ENCODE measurements at regions not wholly inside any gene's neighbourhood (a gene's known extent, or its start where the extent isn't known, plus 50 kb on each side); places are given as distances from the start of the nearest gene placed in this dataset.

DNA sequence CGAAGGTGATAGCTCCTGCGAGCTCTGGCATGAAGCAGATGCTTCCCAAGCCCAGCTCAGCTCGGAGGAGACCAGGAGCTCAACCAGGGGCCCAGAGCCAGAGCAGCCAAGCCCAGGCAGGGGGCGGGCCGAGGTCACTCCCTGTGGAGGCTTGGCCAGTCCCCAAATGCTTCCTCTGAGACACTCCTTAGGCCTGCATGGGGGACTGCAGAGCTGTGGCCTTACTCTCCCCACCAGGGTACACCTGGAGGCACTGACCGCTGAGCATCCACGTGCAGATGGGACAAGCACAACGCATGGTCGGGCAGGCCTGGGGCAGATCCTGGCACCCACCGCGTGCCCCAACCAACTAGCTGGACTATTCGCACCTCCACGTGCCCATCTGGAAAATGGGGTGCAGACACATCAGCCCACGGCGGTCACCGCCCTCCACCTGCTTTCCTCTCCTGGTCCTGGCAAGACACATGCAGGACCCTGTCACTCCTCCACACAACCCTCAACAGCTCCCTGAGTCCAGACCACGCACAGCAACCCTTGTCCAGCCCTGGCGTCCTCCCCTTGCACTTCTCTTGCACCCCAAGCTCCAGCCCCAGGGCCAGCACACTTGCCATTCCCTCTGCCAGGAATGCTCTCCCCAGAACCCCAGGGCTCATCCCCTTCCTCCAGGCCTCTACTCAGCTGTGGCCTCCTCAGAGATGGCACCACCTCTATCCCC is 164.7 kb upstream of the IQSEC1 start:
- peaks cover 46% of the 10 kb centered on the region for H3K27me3 ChIP-seq
- no peak overlapping the region for H3K27ac ChIP-seq
- ATAC-seq = no peak
- 81 to 87% methylated on average over 3 of the region's 18 CpGs for WGBS, 2 donors (ENCODE audit: low coverage in 1 of 2)
- H3K4me1 ChIP-seq = peaks cover 0 to 12% (median 0%) of the 10 kb centered on the region in 3 donors
- H3K36me3 ChIP-seq = no peaks in the 10 kb centered on the region
- H3K9me3 ChIP-seq = no peaks in the 10 kb centered on the region
- TF ChIP-seq, protein P1, sequence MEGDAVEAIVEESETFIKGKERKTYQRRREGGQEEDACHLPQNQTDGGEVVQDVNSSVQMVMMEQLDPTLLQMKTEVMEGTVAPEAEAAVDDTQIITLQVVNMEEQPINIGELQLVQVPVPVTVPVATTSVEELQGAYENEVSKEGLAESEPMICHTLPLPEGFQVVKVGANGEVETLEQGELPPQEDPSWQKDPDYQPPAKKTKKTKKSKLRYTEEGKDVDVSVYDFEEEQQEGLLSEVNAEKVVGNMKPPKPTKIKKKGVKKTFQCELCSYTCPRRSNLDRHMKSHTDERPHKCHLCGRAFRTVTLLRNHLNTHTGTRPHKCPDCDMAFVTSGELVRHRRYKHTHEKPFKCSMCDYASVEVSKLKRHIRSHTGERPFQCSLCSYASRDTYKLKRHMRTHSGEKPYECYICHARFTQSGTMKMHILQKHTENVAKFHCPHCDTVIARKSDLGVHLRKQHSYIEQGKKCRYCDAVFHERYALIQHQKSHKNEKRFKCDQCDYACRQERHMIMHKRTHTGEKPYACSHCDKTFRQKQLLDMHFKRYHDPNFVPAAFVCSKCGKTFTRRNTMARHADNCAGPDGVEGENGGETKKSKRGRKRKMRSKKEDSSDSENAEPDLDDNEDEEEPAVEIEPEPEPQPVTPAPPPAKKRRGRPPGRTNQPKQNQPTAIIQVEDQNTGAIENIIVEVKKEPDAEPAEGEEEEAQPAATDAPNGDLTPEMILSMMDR (IDR thresholded peaks at IDR 0.05) = no peak
- no peak for TF ChIP-seq EP300 (IDR thresholded peaks at IDR 0.05)
- no peak for TF ChIP-seq POLR2AphosphoS5 (IDR thresholded peaks at IDR 0.05)
- no peak for TF ChIP-seq POLR2A (IDR thresholded peaks at IDR 0.05)
- H3K4me3 ChIP-seq = no peak overlapping the region

DNA sequence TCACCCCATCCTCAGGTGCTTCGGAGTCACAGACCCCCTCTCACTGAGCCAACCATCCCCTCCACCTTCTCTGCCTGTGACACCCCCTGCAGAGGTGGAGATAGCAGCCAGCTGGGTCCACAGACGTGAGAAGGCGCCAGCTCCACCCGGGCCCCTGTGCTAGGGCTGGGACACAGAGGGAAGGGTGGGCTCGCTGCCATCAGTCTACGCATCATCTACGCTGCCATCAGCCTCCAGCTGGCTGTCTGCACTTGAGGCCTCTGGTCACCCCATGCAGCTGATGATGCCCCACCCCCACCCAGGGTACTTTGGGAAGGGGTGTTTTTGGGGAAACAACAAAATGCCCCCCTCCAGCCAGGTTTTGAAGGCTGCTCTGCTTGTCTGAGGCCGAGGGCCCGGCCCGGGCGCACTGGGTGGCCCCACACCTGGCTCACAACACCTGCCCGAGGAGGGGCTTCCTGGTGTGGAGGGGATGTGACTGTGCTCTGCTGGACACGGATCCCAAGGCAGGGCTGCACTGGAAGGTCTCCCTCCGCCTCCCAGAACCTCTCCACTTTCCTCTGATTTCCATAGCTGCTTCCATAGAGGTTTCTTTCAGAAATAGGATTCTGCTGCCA is 163.4 kb upstream of the IQSEC1 start:
- no peak for TF ChIP-seq POLR2A (IDR thresholded peaks at IDR 0.05)
- H3K9me3 ChIP-seq = no peaks in the 10 kb centered on the region
- H3K27ac ChIP-seq = no peak overlapping the region
- peaks cover 0 to 12% (median 0%) of the 10 kb centered on the region in 3 donors for H3K4me1 ChIP-seq
- no peak for ATAC-seq
- no CpG with 5 or more reads among the region's 14 CpGs for WGBS, 2 donors (ENCODE audit: low coverage in 1 of 2)
- H3K4me3 ChIP-seq = no peak overlapping the region
- no peaks in the 10 kb centered on the region for H3K36me3 ChIP-seq
- peaks cover 49% of the 10 kb centered on the region for H3K27me3 ChIP-seq

DNA sequence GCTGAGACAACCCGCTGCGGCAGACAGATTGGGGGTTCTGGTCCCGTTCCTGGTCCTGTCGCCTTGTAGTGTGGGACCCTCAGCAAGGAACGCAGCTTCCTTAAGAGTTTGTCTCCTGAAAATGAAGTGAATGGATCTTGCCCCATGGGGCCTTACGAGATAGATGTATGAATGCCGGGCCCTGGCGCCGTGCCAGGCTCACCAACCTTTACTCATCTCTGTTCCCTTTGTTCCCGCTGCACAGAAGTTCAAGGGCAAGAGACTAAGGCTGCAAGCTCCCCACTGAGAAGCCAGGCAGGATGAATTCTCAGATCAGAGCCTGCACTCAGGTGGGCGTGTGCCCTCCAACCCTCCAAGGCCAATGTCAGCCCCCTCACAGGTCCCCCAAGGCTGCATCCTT is 162.7 kb upstream of the IQSEC1 start:
- 50 to 65% methylated on average over 2 to 4 of the region's 11 CpGs for WGBS, 2 donors (ENCODE audit: low coverage in 1 of 2)
- Histone ChIP-seq H3K4me1 (peaks cover 0 to 12% (median 0%) of the 10 kb centered on the region in 3 donors), H3K27ac (no peak overlapping the region), H3K4me3 (no peak overlapping the region), H3K27me3 (peaks cover 49% of the 10 kb centered on the region), H3K9me3 (no peaks in the 10 kb centered on the region), H3K36me3 (no peaks in the 10 kb centered on the region)
- no peak for ATAC-seq
- TF ChIP-seq POLR2A (IDR thresholded peaks at IDR 0.05) = no peak
- TF ChIP-seq, protein P1 (IDR thresholded peaks at IDR 0.05) = no peak
- no peak for TF ChIP-seq POLR2AphosphoS5 (IDR thresholded peaks at IDR 0.05)
- TF ChIP-seq EP300 (IDR thresholded peaks at IDR 0.05) = no peak

DNA sequence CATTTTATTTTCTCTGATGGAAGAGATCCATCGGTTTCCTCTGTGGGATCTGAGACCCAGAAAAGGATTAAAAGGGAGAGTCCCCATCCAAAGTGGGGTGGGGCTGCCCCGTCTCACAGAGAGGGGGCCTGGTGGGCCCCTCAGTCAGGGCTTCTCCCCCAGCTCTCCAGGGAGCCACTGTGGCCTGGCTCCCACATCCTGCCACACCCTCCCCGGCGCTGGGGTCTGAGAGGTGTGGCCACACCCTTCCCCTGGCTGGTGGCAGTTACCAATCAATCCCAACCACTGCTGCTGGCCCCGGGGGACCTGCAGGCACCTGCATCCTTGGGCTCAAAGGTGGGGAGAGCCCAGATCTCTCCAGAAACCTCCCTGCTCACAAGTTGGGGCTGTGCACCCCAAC is 161.8 kb upstream of the IQSEC1 start:
- H3K4me3 ChIP-seq = no peak overlapping the region
- WGBS, 2 donors (ENCODE audit: low coverage in 1 of 2) = no CpG with 5 or more reads among the region's 5 CpGs

DNA sequence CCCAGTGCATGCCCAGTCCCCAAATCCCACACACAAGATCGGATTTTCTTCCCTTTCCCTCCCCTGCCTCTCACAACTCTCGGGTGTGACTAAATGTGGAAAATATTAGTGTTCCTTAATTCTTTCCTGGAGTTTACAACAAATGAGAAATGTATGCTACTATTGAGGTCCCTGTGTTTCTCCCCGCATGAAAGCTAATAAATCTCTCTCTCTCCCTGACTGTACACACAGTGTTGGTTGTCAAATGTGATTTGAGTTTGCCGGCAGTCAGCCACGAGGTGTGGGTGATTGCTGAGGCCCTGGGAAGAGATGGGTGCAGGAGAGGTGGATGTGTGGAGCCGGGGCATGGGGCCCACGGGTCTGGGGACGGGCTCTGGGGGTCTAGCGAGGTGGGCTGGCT is 161.4 kb upstream of the IQSEC1 start:
- H3K4me3 ChIP-seq = no peak overlapping the region
- no peak overlapping the region for H3K27ac ChIP-seq
- TF ChIP-seq POLR2A (IDR thresholded peaks at IDR 0.05) = no peak
- TF ChIP-seq POLR2AphosphoS5 (IDR thresholded peaks at IDR 0.05) = no peak
- no peak for ATAC-seq
- H3K36me3 ChIP-seq = no peaks in the 10 kb centered on the region
- peaks cover 0 to 12% (median 0%) of the 10 kb centered on the region in 3 donors for H3K4me1 ChIP-seq
- H3K27me3 ChIP-seq = peaks cover 48% of the 10 kb centered on the region
- WGBS, 2 donors (ENCODE audit: low coverage in 1 of 2) = 2 to 12% methylated on average over 6 to 7 of the region's 9 CpGs
- H3K9me3 ChIP-seq = no peaks in the 10 kb centered on the region

More for the DNA sequence above, 161.8 kb upstream of the IQSEC1 start:
- TF ChIP-seq EP300 (IDR thresholded peaks at IDR 0.05) (no peak), POLR2A (IDR thresholded peaks at IDR 0.05) (no peak), POLR2AphosphoS5 (IDR thresholded peaks at IDR 0.05) (no peak)
- TF ChIP-seq, protein P1 (IDR thresholded peaks at IDR 0.05) = no peak
- Histone ChIP-seq H3K4me1 (peaks cover 0 to 12% (median 0%) of the 10 kb centered on the region in 3 donors), H3K27me3 (peaks cover 49% of the 10 kb centered on the region), H3K36me3 (no peaks in the 10 kb centered on the region), H3K9me3 (no peaks in the 10 kb centered on the region), H3K27ac (no peak overlapping the region)
- ATAC-seq = no peak

Measured in gastroesophageal sphincter (tissue), 4 donors.